ENCODE measurements at regions not wholly inside any gene's neighbourhood (a gene's known extent, or its start where the extent isn't known, plus 50 kb on each side); places are given as distances from the start of the nearest gene placed in this dataset.

DNA sequence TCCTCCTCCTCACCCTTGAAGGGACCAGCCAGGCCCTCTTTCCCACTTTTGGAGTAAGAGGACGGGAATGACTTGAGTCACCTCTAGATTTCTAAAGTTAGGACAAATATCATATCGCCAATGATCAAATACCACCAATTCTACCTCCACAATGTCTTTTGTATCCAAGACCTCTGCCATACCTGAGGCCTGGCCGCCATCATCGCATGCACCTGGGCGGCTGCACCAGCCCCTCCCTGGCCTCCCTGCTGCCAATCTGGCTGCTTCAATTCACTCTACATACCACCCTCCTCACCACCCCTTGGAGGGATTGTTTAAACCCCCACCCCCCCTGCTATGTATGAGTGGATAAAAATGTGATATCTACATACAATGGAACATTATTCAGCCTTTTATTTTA, 75.0 kb upstream of the RALY start:
- ATAC-seq, result no peak
- Mint-ChIP-seq H3K36me3 (ENCODE audit: low read depth) (no peaks in the 10 kb centered on the region), H3K27me3 (no peaks in the 10 kb centered on the region), H3K27ac (no peak overlapping the region), H3K4me3 (no peak overlapping the region), H3K4me1 (ENCODE audit: low read depth) (peaks cover 19% of the 10 kb centered on the region), H3K9me3 (no peaks in the 10 kb centered on the region)
- ChIA-PET CTCF (interaction anchor here (5.7 kb wide), 1 partner anchor 150 kb away, joined by 45 read pairs; no protein-coding TSS in a partner anchor), POLR2A (interaction anchor here (0.6 kb wide), 1 partner anchor 191 kb away, joined by 3 read pairs; no protein-coding TSS in a partner anchor)
- DNase-seq, result no peak
- TF ChIP-seq, protein P1, sequence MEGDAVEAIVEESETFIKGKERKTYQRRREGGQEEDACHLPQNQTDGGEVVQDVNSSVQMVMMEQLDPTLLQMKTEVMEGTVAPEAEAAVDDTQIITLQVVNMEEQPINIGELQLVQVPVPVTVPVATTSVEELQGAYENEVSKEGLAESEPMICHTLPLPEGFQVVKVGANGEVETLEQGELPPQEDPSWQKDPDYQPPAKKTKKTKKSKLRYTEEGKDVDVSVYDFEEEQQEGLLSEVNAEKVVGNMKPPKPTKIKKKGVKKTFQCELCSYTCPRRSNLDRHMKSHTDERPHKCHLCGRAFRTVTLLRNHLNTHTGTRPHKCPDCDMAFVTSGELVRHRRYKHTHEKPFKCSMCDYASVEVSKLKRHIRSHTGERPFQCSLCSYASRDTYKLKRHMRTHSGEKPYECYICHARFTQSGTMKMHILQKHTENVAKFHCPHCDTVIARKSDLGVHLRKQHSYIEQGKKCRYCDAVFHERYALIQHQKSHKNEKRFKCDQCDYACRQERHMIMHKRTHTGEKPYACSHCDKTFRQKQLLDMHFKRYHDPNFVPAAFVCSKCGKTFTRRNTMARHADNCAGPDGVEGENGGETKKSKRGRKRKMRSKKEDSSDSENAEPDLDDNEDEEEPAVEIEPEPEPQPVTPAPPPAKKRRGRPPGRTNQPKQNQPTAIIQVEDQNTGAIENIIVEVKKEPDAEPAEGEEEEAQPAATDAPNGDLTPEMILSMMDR (IDR thresholded peaks at IDR 0.05), result no peak
- intact Hi-C loops (cut with micrococcal nuclease), result loop anchor here (10.0 kb wide), 1 partner anchor 206 kb away; no protein-coding TSS in a partner anchor

DNA sequence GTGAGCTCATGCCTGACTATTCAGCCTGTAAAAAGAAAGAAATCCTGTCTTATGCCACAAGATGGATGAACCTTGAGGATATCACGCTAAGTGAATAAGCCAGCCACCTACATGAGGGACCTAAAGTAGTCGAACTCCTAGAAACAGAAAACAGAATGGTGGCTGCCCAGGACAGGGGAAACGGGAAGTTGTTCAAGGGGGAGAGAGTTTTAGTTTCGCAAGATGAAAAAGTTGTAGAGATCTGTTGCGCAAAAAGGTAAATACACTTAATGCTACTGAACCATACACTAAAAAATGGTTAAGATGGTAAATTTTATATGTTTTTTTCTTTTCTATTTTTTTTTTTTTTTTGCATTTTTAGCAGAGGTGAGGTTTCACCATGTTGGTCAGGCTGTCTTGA, 74.1 kb upstream of the RALY start:
- Mint-ChIP-seq H3K36me3 (ENCODE audit: low read depth) (no peaks in the 10 kb centered on the region), H3K4me3 (no peak overlapping the region), H3K27ac (no peak overlapping the region), H3K27me3 (no peaks in the 10 kb centered on the region), H3K9me3 (no peaks in the 10 kb centered on the region), H3K4me1 (ENCODE audit: low read depth) (peaks cover 15% of the 10 kb centered on the region)
- no peak for ATAC-seq
- CTCF ChIA-PET, result no interaction called here
- TF ChIP-seq, protein P1 (IDR thresholded peaks at IDR 0.05), result no peak
- no peak for DNase-seq
- intact Hi-C loops (cut with micrococcal nuclease), result loop anchor here (10.0 kb wide), 1 partner anchor 205 kb away; no protein-coding TSS in a partner anchor
- POLR2A ChIA-PET, result no interaction called here

DNA sequence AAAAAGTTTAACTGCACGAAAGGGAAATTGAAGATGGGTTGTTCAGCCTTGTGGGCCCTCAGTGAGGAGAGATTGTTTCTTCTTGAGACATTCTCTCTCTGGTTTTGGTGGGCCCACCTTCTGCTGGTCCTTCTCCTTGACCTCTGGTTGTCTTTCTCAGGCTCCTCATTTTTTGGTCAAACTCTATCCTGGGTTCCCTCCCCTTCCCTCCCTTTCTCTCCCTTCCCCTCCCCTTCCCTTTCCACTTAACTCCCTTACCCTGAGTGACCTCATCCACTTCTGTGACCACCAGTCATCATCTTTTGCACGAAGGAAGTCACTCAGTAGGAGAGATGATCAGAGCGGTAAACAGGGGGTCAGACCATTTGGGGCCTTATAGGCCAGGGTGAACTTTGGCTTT, 71.5 kb upstream of the RALY start:
- H3K4me3 Mint-ChIP-seq, result no peak overlapping the region
- H3K27me3 Mint-ChIP-seq, result no peaks in the 10 kb centered on the region
- H3K36me3 Mint-ChIP-seq (ENCODE audit: low read depth), result no peaks in the 10 kb centered on the region
- intact Hi-C loops (cut with micrococcal nuclease), result no loop called here
- TF ChIP-seq, protein P1 (IDR thresholded peaks at IDR 0.05), result no peak
- no peak for ATAC-seq
- ChIA-PET CTCF (no interaction called here), POLR2A (no interaction called here)
- H3K9me3 Mint-ChIP-seq, result no peaks in the 10 kb centered on the region
- H3K27ac Mint-ChIP-seq, result no peak overlapping the region
- no peak for DNase-seq
- H3K4me1 Mint-ChIP-seq (ENCODE audit: low read depth), result peaks cover 5% of the 10 kb centered on the region

DNA sequence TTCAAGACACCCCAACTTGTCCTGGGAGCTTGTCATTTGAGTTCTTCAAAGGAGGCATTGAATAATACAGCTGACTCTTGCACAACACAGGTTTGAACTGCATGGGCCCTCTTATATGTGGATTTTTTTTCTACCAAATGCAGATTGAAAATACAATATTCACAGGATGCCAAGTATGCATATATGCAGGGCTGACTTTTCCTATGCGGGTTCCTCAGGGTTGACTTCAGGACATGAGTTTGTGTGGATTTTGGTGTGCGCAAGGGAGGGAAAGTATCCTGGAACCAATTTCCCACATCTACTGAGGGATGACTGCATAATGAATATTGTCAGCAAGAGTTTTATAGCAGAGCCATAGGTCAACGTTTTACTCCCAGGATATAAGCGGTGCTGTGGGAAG, 70.0 kb upstream of the RALY start:
- Mint-ChIP-seq H3K4me3 (no peak overlapping the region), H3K27me3 (no peaks in the 10 kb centered on the region), H3K4me1 (ENCODE audit: low read depth) (peaks cover 3% of the 10 kb centered on the region), H3K9me3 (no peaks in the 10 kb centered on the region), H3K36me3 (ENCODE audit: low read depth) (no peaks in the 10 kb centered on the region), H3K27ac (no peak overlapping the region)
- intact Hi-C loops (cut with micrococcal nuclease), result no loop called here
- DNase-seq (no peak), ATAC-seq (no peak)
- ChIA-PET CTCF (no interaction called here), POLR2A (no interaction called here)
- TF ChIP-seq, protein P1 (IDR thresholded peaks at IDR 0.05), result no peak

DNA sequence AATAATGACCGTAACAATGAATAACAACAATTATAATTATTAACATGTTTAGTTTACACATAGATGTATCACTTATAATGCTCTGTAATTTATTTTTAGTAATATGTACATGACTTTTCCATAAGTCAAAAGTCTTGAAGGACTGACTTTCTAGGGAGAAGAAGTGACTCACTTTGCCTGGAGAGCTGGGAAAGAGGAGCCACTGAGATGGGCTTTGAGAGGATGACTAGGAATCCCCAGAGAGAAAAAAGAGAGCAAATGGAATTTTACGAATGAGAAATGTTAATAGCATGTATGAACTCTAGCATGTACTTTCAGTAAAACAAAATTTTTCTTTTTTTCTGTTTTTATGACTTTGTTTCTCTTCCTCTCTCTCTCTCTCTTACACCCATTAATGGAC, 67.8 kb upstream of the RALY start:
- CTCF ChIA-PET, result interaction anchor here (0.9 kb wide), 1 partner anchor 9 kb away, joined by 3 read pairs; no protein-coding TSS in a partner anchor

More for the DNA sequence above, 67.8 kb upstream of the RALY start:
- TF ChIP-seq, protein P1 (IDR thresholded peaks at IDR 0.05), result no peak
- POLR2A ChIA-PET, result no interaction called here
- H3K36me3 Mint-ChIP-seq (ENCODE audit: low read depth), result no peaks in the 10 kb centered on the region
- H3K4me3 Mint-ChIP-seq, result no peak overlapping the region
- H3K27ac Mint-ChIP-seq, result no peak overlapping the region
- DNase-seq (no peak), ATAC-seq (no peak)
- intact Hi-C loops (cut with micrococcal nuclease), result no loop called here
- H3K9me3 Mint-ChIP-seq, result no peaks in the 10 kb centered on the region
- no peaks in the 10 kb centered on the region for H3K4me1 Mint-ChIP-seq (ENCODE audit: low read depth)
- H3K27me3 Mint-ChIP-seq, result no peaks in the 10 kb centered on the region

Data from activated CD8-positive, alpha-beta T cell treated with anti-CD3 and anti-CD28 coated beads for 36 hours (primary cell).